OCI-LY3 (cell line): ENCODE measurements at regions not wholly inside any gene's neighbourhood (a gene's known extent, or its start where the extent isn't known, plus 50 kb on each side); places are given as distances from the start of the nearest gene placed in this dataset.

Source experiments
- H2AFZ ChIP-seq: fragments of 200-600, 300-600 bp; shearing (Covaris generic); 2 replicates; pipeline ENCODE4 v1.6.0; 2014; ENCODE audit warnings: antibody characterized with exemption, low read depth, low read length
- H3K27ac ChIP-seq: fragments of 200-600, 300-600 bp; sonication (generic); 2 replicates; pipeline ENCODE4 v1.5.1; 2014; ENCODE audit warnings: mild to moderate bottlenecking, low read length, moderate library complexity, mixed read lengths
- H3K27me3 ChIP-seq: fragments of 200-600, 300-600 bp; sonication (generic); 2 replicates; pipeline ENCODE4 v1.6.1; 2014; ENCODE audit warnings: low read depth, low read length, mixed read lengths
- H3K36me3 ChIP-seq: fragments of 200-600, 300-600 bp; sonication (generic); replicated peaks from 2 replicates; pipeline ENCODE3; 2014; ENCODE audit warnings: low read depth, low read length, mixed read lengths
- H3K4me1 ChIP-seq: fragments of 300-600, 200-600 bp; sonication (generic); 2 replicates; pipeline ENCODE4 v1.6.1; 2014; ENCODE audit warnings: low read length, mixed read lengths
- H3K4me2 ChIP-seq: fragments of 200-600, 300-600 bp; sonication (generic); 2 replicates; pipeline ENCODE4 v1.6.1; 2014; ENCODE audit warnings: low read length, mixed read lengths
- H3K4me3 ChIP-seq: fragments of 300-600, 200-600 bp; sonication (generic); 2 replicates; pipeline ENCODE4 v1.5.1; 2014; ENCODE audit warnings: antibody characterized with exemption, mild to moderate bottlenecking, low read length, moderate library complexity
- H3K79me2 ChIP-seq: fragments of 300-600, 200-600 bp; shearing (Covaris generic); 2 replicates; pipeline ENCODE4 v1.6.1; 2014; ENCODE audit warnings: mild to moderate bottlenecking, low read length, mixed read lengths
- H3K9ac ChIP-seq: fragments of 300-600, 200-600 bp; shearing (Covaris generic); 2 replicates; pipeline ENCODE4 v1.6.0; 2014; ENCODE audit warnings: mild to moderate bottlenecking, low read length, moderate library complexity
- H3K9me3 ChIP-seq: fragments of 200-600, 300-600 bp; shearing (Covaris generic); 2 replicates; pipeline ENCODE4 v1.6.1; 2014; ENCODE audit warnings: low read length, mixed read lengths; ENCODE audit not compliant: insufficient read depth
- H4K20me1 ChIP-seq: fragments of 200-600, 300-600 bp; sonication (generic); 2 replicates; pipeline ENCODE4 v1.6.1; 2016; ENCODE audit warnings: low read length, mixed read lengths; ENCODE audit not compliant: insufficient read depth
- EZH2phosphoT487 ChIP-seq: fragments of 200-600 bp; shearing (Covaris generic); IDR thresholded peaks from 2 replicates; pipeline ENCODE4 v1.6.1; 2018; ENCODE audit warnings: antibody characterized with exemption, mixed run types, low read depth
- TF ChIP-seq, protein P1 (sequence below): fragments of 200-600, 300-600 bp; sonication (generic); IDR thresholded peaks from 2 replicates; pipeline ENCODE4 v1.5.1; 2014; ENCODE audit warnings: antibody characterized with exemption, low read length, low read depth

DNA sequence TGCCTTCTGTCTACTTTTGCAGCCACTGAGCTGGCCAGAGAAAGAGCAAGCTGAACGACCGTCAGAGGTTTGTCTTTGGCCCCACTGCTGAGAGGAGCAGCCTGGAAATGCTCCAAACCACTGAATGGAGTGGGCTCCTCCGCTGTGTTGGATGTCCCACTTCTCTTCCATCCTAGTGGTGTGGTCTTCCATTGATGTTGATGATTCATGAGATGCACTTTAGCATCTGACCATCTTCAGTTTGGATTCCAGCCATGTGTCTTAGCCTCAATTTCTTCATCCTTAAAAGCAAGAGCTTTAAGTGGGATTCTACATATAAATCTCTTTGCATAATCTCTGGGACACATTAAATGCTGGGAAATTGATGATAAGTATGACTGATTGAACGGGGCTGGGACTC, 276.9 kb downstream of the SIPA1L2 start:
- TF ChIP-seq, protein P1, sequence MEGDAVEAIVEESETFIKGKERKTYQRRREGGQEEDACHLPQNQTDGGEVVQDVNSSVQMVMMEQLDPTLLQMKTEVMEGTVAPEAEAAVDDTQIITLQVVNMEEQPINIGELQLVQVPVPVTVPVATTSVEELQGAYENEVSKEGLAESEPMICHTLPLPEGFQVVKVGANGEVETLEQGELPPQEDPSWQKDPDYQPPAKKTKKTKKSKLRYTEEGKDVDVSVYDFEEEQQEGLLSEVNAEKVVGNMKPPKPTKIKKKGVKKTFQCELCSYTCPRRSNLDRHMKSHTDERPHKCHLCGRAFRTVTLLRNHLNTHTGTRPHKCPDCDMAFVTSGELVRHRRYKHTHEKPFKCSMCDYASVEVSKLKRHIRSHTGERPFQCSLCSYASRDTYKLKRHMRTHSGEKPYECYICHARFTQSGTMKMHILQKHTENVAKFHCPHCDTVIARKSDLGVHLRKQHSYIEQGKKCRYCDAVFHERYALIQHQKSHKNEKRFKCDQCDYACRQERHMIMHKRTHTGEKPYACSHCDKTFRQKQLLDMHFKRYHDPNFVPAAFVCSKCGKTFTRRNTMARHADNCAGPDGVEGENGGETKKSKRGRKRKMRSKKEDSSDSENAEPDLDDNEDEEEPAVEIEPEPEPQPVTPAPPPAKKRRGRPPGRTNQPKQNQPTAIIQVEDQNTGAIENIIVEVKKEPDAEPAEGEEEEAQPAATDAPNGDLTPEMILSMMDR, result no peak
- TF ChIP-seq EZH2phosphoT487, result no peak
- Histone ChIP-seq H2AFZ (no peak overlapping the region), H3K27ac (no peak overlapping the region), H3K9ac (no peak overlapping the region), H3K36me3 (no peaks in the 10 kb centered on the region), H3K27me3 (peaks cover 19% of the 10 kb centered on the region; the same call in 1 of the 2 replicates), H3K4me3 (no peak overlapping the region), H3K4me2 (no peak overlapping the region), H3K9me3 (no peaks in the 10 kb centered on the region), H3K4me1 (peaks cover 4% of the 10 kb centered on the region; the same call in 1 of the 2 replicates), H4K20me1 (no peaks in the 10 kb centered on the region), H3K79me2 (no peaks in the 10 kb centered on the region)

DNA sequence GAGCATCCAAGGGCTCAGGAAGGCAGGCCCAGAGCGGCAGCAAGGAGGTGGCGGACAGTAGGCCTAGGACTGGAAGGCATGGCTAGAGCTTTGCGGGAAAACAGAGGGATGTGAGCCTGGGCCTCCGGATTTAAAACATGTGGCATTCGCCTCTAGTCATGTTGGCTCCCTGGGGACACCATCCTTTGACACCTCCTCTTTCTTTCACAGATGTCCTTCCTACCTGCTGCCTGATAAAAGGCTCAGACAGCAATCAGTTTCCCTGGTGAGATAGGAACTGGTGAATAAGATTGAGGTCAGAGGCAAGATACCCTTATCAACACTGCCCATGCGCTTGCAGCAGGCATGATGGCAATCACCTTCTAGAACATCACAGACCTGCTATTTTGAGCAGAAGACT, 277.6 kb downstream of the SIPA1L2 start:
- Histone ChIP-seq H4K20me1 (no peaks in the 10 kb centered on the region), H3K9ac (no peak overlapping the region), H3K27me3 (peaks cover 19% of the 10 kb centered on the region; the same call in 1 of the 2 replicates), H3K4me3 (no peak overlapping the region), H3K27ac (no peak overlapping the region), H3K9me3 (no peaks in the 10 kb centered on the region), H2AFZ (no peak overlapping the region), H3K4me2 (no peak overlapping the region), H3K4me1 (peaks cover 4% of the 10 kb centered on the region; the same call in 1 of the 2 replicates), H3K36me3 (no peaks in the 10 kb centered on the region), H3K79me2 (no peaks in the 10 kb centered on the region)
- TF ChIP-seq, protein P1, result no peak
- TF ChIP-seq EZH2phosphoT487, result no peak

- H3K79me2 ChIP-seq, result no peaks in the 10 kb centered on the region
- no peaks in the 10 kb centered on the region for H3K36me3 ChIP-seq
- no peaks in the 10 kb centered on the region for H4K20me1 ChIP-seq
- no peak overlapping the region for H2AFZ ChIP-seq
- no peaks in the 10 kb centered on the region for H3K9me3 ChIP-seq
- no peak overlapping the region for H3K4me2 ChIP-seq
- H3K9ac ChIP-seq, result no peak overlapping the region
- H3K27me3 ChIP-seq, result peaks cover 14% of the 10 kb centered on the region; the same call in 1 of the 2 replicates
- TF ChIP-seq, protein P1, result no peak
- no peak for TF ChIP-seq EZH2phosphoT487
- H3K4me1 ChIP-seq, result peaks cover 4% of the 10 kb centered on the region; the same call in 1 of the 2 replicates
- no peak overlapping the region for H3K4me3 ChIP-seq
- no peak overlapping the region for H3K27ac ChIP-seq
Measured at GRCh38 chr1:232351335-232351734, 278.6 kb downstream of the SIPA1L2 start.

GRCh38 chr1:232346844-232347243, 283.1 kb downstream of the SIPA1L2 start:
- Histone ChIP-seq H3K27me3 (peaks cover 7% of the 10 kb centered on the region; the same call in 1 of the 2 replicates), H3K4me1 (peaks cover 4% of the 10 kb centered on the region; the same call in 1 of the 2 replicates), H3K36me3 (no peaks in the 10 kb centered on the region), H3K9ac (no peak overlapping the region), H3K4me3 (no peak overlapping the region), H4K20me1 (no peaks in the 10 kb centered on the region), H3K27ac (no peak overlapping the region), H2AFZ (no peak overlapping the region), H3K9me3 (0 out of 2 replicates have a peak, but pooled peaks cover 7% of the 10 kb centered on the region), H3K79me2 (no peaks in the 10 kb centered on the region), H3K4me2 (no peak overlapping the region)
- no peak for TF ChIP-seq EZH2phosphoT487
- TF ChIP-seq, protein P1, result no peak
